ENCODE measurements at regions not wholly inside any gene's neighbourhood (a gene's known extent, or its start where the extent isn't known, plus 50 kb on each side); places are given as distances from the start of the nearest gene placed in this dataset.

- H3K27ac Mint-ChIP-seq (ENCODE audit: unreplicated experiment): no peak overlapping the region
- no peak overlapping the region for H3K27ac ChIP-seq (ENCODE audit: low read depth, low read length)
- DNase-seq (ENCODE audit: low read depth) (no peak), FAIRE-seq (no peak)
- no peaks in the 10 kb centered on the region for H3K27me3 ChIP-seq (ENCODE audit: insufficient read depth, low read length)
- H3K4me3 Mint-ChIP-seq (ENCODE audit: unreplicated experiment): no peak overlapping the region
- H3K27me3 Mint-ChIP-seq (ENCODE audit: low read depth, unreplicated experiment): no peaks in the 10 kb centered on the region
- no peaks in the 10 kb centered on the region for H4K20me1 ChIP-seq (ENCODE audit: insufficient read depth, low read length)
- H3K4me1 Mint-ChIP-seq (ENCODE audit: low read depth, unreplicated experiment): no peaks in the 10 kb centered on the region
- no peak overlapping the region for H3K4me2 ChIP-seq (ENCODE audit: low read length)
- H2AFZ ChIP-seq (ENCODE audit: low read depth, low read length): no peak overlapping the region
- H3K9ac ChIP-seq (ENCODE audit: low read length): no peak overlapping the region
- H3K36me3 Mint-ChIP-seq (ENCODE audit: low read depth, unreplicated experiment): no peaks in the 10 kb centered on the region
- TF ChIP-seq EZH2 (IDR thresholded peaks at IDR 0.05; ENCODE audit: insufficient read depth, low read length) (no peak), CTCF (IDR thresholded peaks at IDR 0.05; ENCODE audit: insufficient read depth, low read depth, low read length) (no peak)
- H3K79me2 ChIP-seq (ENCODE audit: insufficient read depth, low read length): no peaks in the 10 kb centered on the region
- H3K4me1 ChIP-seq (ENCODE audit: insufficient read depth, low read length): no peaks in the 10 kb centered on the region
- H3K36me3 ChIP-seq (ENCODE audit: insufficient read depth, low read length): no peaks in the 10 kb centered on the region
- H3K9me3 ChIP-seq (ENCODE audit: insufficient read depth, low read depth, low read length): no peaks in the 10 kb centered on the region
- H3K4me3 ChIP-seq (ENCODE audit: insufficient read depth, low read depth, low read length): no peak overlapping the region
- no peaks in the 10 kb centered on the region for H3K9me3 Mint-ChIP-seq (ENCODE audit: unreplicated experiment)
Observed at GRCh38 chr3:146845361-146845760, 240.2 kb upstream of the PLSCR5 start.

- H2AFZ ChIP-seq (ENCODE audit: low read depth, low read length): no peak overlapping the region
- H3K9me3 Mint-ChIP-seq (ENCODE audit: unreplicated experiment): no peaks in the 10 kb centered on the region
- H3K27me3 Mint-ChIP-seq (ENCODE audit: low read depth, unreplicated experiment): no peaks in the 10 kb centered on the region
- no peaks in the 10 kb centered on the region for H3K9me3 ChIP-seq (ENCODE audit: insufficient read depth, low read depth, low read length)
- H3K27ac ChIP-seq (ENCODE audit: low read depth, low read length): no peak overlapping the region
- H3K79me2 ChIP-seq (ENCODE audit: insufficient read depth, low read length): no peaks in the 10 kb centered on the region
- H3K9ac ChIP-seq (ENCODE audit: low read length): no peak overlapping the region
- H3K36me3 ChIP-seq (ENCODE audit: insufficient read depth, low read length): no peaks in the 10 kb centered on the region
- no peak for FAIRE-seq
- H3K4me2 ChIP-seq (ENCODE audit: low read length): no peak overlapping the region
- DNase-seq (ENCODE audit: low read depth): no peak
- H3K4me3 Mint-ChIP-seq (ENCODE audit: unreplicated experiment): no peak overlapping the region
- TF ChIP-seq EZH2 (IDR thresholded peaks at IDR 0.05; ENCODE audit: insufficient read depth, low read length): no peak
- TF ChIP-seq CTCF (IDR thresholded peaks at IDR 0.05; ENCODE audit: insufficient read depth, low read depth, low read length): no peak
- no peak overlapping the region for H3K4me3 ChIP-seq (ENCODE audit: insufficient read depth, low read depth, low read length)
- no peaks in the 10 kb centered on the region for H3K36me3 Mint-ChIP-seq (ENCODE audit: low read depth, unreplicated experiment)
- H3K4me1 Mint-ChIP-seq (ENCODE audit: low read depth, unreplicated experiment): no peaks in the 10 kb centered on the region
- H4K20me1 ChIP-seq (ENCODE audit: insufficient read depth, low read length): no peaks in the 10 kb centered on the region
- no peak overlapping the region for H3K27ac Mint-ChIP-seq (ENCODE audit: unreplicated experiment)
- H3K4me1 ChIP-seq (ENCODE audit: insufficient read depth, low read length): no peaks in the 10 kb centered on the region
- no peaks in the 10 kb centered on the region for H3K27me3 ChIP-seq (ENCODE audit: insufficient read depth, low read length)
Observed at GRCh38 chr3:146843476-146843875, 238.3 kb upstream of the PLSCR5 start.

GRCh38 chr3:146839727-146840375 lies 234.7 kb upstream of the PLSCR5 start:
- H2AFZ ChIP-seq (ENCODE audit: low read depth, low read length): no peak overlapping the region
- no peaks in the 10 kb centered on the region for H3K9me3 Mint-ChIP-seq (ENCODE audit: unreplicated experiment)
- H3K27ac Mint-ChIP-seq (ENCODE audit: unreplicated experiment): no peak overlapping the region
- H3K36me3 ChIP-seq (ENCODE audit: insufficient read depth, low read length): no peaks in the 10 kb centered on the region
- no peaks in the 10 kb centered on the region for H4K20me1 ChIP-seq (ENCODE audit: insufficient read depth, low read length)
- FAIRE-seq (no peak), DNase-seq (ENCODE audit: low read depth) (no peak)
- no peak overlapping the region for H3K4me3 Mint-ChIP-seq (ENCODE audit: unreplicated experiment)
- no peak overlapping the region for H3K4me3 ChIP-seq (ENCODE audit: insufficient read depth, low read depth, low read length)
- no peaks in the 10 kb centered on the region for H3K79me2 ChIP-seq (ENCODE audit: insufficient read depth, low read length)
- H3K27ac ChIP-seq (ENCODE audit: low read depth, low read length): no peak overlapping the region
- no peaks in the 10 kb centered on the region for H3K4me1 ChIP-seq (ENCODE audit: insufficient read depth, low read length)
- no peak for TF ChIP-seq EZH2 (IDR thresholded peaks at IDR 0.05; ENCODE audit: insufficient read depth, low read length)
- TF ChIP-seq CTCF (IDR thresholded peaks at IDR 0.05; ENCODE audit: insufficient read depth, low read depth, low read length): no peak
- no peaks in the 10 kb centered on the region for H3K36me3 Mint-ChIP-seq (ENCODE audit: low read depth, unreplicated experiment)
- no peak overlapping the region for H3K4me2 ChIP-seq (ENCODE audit: low read length)
- H3K9me3 ChIP-seq (ENCODE audit: insufficient read depth, low read depth, low read length): no peaks in the 10 kb centered on the region
- no peak overlapping the region for H3K9ac ChIP-seq (ENCODE audit: low read length)
- H3K4me1 Mint-ChIP-seq (ENCODE audit: low read depth, unreplicated experiment): peaks cover 4% of the 10 kb centered on the region
- H3K27me3 ChIP-seq (ENCODE audit: insufficient read depth, low read length): no peaks in the 10 kb centered on the region
- H3K27me3 Mint-ChIP-seq (ENCODE audit: low read depth, unreplicated experiment): no peaks in the 10 kb centered on the region
